ENCODE measurements at regions not wholly inside any gene's neighbourhood (a gene's known extent, or its start where the extent isn't known, plus 50 kb on each side); places are given as distances from the start of the nearest gene placed in this dataset.

DNA sequence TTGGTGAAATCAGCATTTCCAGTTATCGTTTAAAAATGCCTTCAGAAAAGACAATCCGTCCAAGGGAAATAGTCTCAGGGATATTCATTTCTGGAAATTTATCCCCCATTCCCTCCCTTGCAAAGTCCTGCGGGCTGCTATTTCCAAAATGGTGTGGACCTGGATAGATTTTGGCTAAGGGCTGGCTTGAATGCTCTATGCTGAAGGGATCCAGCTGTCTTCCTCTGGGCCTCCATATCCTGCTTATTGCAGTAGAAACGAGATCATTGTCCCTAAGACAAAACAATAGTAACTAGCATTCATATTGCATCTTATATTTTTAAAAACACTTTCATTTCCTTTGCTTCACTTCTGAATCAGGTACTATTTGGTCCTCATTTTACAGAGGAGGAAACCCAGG lies 129.9 kb downstream of the ANKRD60 start:
- H3K4me3 Mint-ChIP-seq = no peak overlapping the region
- no peak overlapping the region for H3K27ac Mint-ChIP-seq
- no peak for TF ChIP-seq CTCF (conservative IDR thresholded peaks at IDR 0.05)

DNA sequence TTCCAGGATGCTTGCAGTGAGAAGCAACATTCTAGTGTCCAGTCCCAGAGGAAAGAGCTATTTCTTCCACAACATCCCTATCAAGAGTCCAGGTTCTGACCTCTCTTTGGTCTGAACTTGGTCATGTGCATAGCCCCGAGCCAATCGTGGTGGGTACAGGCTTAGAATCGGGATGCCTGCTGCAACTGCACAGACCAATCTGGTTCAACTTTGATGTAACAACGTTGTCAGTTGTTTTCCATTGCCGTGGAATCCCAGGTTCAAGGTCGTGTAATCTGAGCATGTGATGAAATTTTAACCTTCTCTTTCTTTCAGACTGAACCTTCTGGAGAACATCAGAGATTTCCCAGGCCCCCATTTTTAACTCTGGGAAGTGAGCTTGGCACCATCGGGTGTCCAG lies 130.5 kb downstream of the ANKRD60 start:
- DNase-seq (ENCODE audit: extremely low spot score, unreplicated experiment) = no peak
- TF ChIP-seq CTCF (conservative IDR thresholded peaks at IDR 0.05) = no peak
- Mint-ChIP-seq H3K4me3 (no peak overlapping the region), H3K4me1 (ENCODE audit: unreplicated experiment) (no peaks in the 10 kb centered on the region), H3K36me3 (no peaks in the 10 kb centered on the region), H3K27ac (no peak overlapping the region), H3K9me3 (no peaks in the 10 kb centered on the region), H3K27me3 (peaks cover 6% of the 10 kb centered on the region)

More for the DNA sequence above, 129.9 kb downstream of the ANKRD60 start:
- H3K4me1 Mint-ChIP-seq (ENCODE audit: unreplicated experiment) = no peaks in the 10 kb centered on the region
- no peak for DNase-seq (ENCODE audit: extremely low spot score, unreplicated experiment)
- H3K36me3 Mint-ChIP-seq = no peaks in the 10 kb centered on the region
- H3K27me3 Mint-ChIP-seq = peaks cover 7% of the 10 kb centered on the region
- no peaks in the 10 kb centered on the region for H3K9me3 Mint-ChIP-seq

- no peak for TF ChIP-seq CTCF (conservative IDR thresholded peaks at IDR 0.05)
- DNase-seq (ENCODE audit: extremely low spot score, unreplicated experiment) = no peak
- Mint-ChIP-seq H3K4me1 (ENCODE audit: unreplicated experiment) (no peaks in the 10 kb centered on the region), H3K9me3 (no peaks in the 10 kb centered on the region), H3K4me3 (no peak overlapping the region), H3K36me3 (no peaks in the 10 kb centered on the region), H3K27ac (no peak overlapping the region), H3K27me3 (peaks cover 3% of the 10 kb centered on the region)
These were observed 131.0 kb downstream of the ANKRD60 start for GRCh38 chr20:58097429-58097828.

DNA sequence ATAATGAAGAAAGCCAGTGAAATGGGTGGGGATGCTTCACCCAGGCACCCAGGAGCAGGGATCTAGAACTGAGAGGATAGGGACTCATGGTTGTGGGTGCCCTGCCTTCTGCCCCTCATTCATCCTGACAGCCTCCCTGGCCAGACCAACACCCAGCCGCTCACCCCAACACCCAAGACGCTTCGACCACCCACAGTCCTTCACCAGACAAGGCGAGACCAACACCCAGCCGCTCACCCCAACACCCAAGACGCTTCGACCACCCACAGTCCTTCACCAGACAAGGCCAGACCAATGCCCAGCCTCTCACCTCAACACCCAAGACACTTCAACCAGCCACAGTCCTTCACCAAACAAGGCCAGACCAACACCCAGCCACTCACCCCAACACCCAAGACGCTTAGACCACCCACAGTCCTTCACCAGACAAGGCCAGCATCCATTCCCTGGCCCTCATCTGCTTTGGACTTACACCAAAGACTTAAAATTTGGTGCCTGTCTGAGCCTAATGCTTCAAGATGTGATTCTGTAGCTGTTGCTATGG lies 131.5 kb downstream of the ANKRD60 start:
- no peaks in the 10 kb centered on the region for H3K9me3 Mint-ChIP-seq
- no peak for DNase-seq (ENCODE audit: extremely low spot score, unreplicated experiment)

GRCh38 chr20:58094698-58095097 lies 133.8 kb downstream of the ANKRD60 start:
- H3K27me3 Mint-ChIP-seq = peaks cover 6% of the 10 kb centered on the region

More for the DNA sequence above, 131.5 kb downstream of the ANKRD60 start:
- no peak for TF ChIP-seq CTCF (conservative IDR thresholded peaks at IDR 0.05)
- H3K27ac Mint-ChIP-seq = no peak overlapping the region
- H3K4me3 Mint-ChIP-seq = no peak overlapping the region
- no peaks in the 10 kb centered on the region for H3K4me1 Mint-ChIP-seq (ENCODE audit: unreplicated experiment)
- no peaks in the 10 kb centered on the region for H3K36me3 Mint-ChIP-seq
- H3K27me3 Mint-ChIP-seq = peaks cover 3% of the 10 kb centered on the region

More at GRCh38 chr20:58094698-58095097, 133.8 kb downstream of the ANKRD60 start:
- Mint-ChIP-seq H3K9me3 (no peaks in the 10 kb centered on the region), H3K4me3 (no peak overlapping the region), H3K36me3 (no peaks in the 10 kb centered on the region), H3K4me1 (ENCODE audit: unreplicated experiment) (no peaks in the 10 kb centered on the region), H3K27ac (no peak overlapping the region)
- DNase-seq (ENCODE audit: extremely low spot score, unreplicated experiment) = no peak
- no peak for TF ChIP-seq CTCF (conservative IDR thresholded peaks at IDR 0.05)

All from type B pancreatic cell (in vitro differentiated cells).